GM19324 (cell line): ENCODE measurements at regions not wholly inside any gene's neighbourhood (a gene's known extent, or its start where the extent isn't known, plus 50 kb on each side); places are given as distances from the start of the nearest gene placed in this dataset.
"Not testable (repeated sequence)": the region's sequence is repeated elsewhere in the genome, so short reads cannot be mapped to it uniquely, and the experiment has no call there.

Source experiments
- ATAC-seq: cut with Tn5 transposase; IDR thresholded peaks from one replicate; pipeline ENCODE4 v1.9.1; 2021; ENCODE audit warnings: mild to moderate bottlenecking, moderate library complexity; ENCODE audit not compliant: unreplicated experiment, low FRiP score

GRCh38 chr7:86592185-86592584 is 51.5 kb upstream of the GRM3 start:
- ATAC-seq: no peak

- ATAC-seq: no peak
These were observed 69.7 kb upstream of the GRM3 start for GRCh38 chr7:86574006-86574405.

- ATAC-seq: no peak
These were observed 84.8 kb upstream of the GRM3 start for GRCh38 chr7:86558680-86559501.

- ATAC-seq: no peak
These were observed 109.1 kb upstream of the GRM3 start for GRCh38 chr7:86534641-86535040.

GRCh38 chr7:86504229-86504628 is 139.5 kb upstream of the GRM3 start:
- no peak for ATAC-seq

GRCh38 chr7:86499986-86500385 is 143.7 kb upstream of the GRM3 start:
- ATAC-seq: no peak

GRCh38 chr7:86485827-86486226 is 157.9 kb upstream of the GRM3 start:
- no peak for ATAC-seq

- ATAC-seq: no peak
These were observed 164.6 kb upstream of the GRM3 start for GRCh38 chr7:86479144-86479543.

- no peak for ATAC-seq
These were observed 166.3 kb upstream of the GRM3 start for GRCh38 chr7:86477343-86477935.

GRCh38 chr7:86470763-86471162 is 172.9 kb upstream of the GRM3 start:
- ATAC-seq: no peak

- peak; percentile 96 for ATAC-seq
These were observed 173.9 kb upstream of the GRM3 start for GRCh38 chr7:86469680-86470295.

- no peak for ATAC-seq
These were observed 189.0 kb upstream of the GRM3 start for GRCh38 chr7:86454753-86455152.

GRCh38 chr7:86453454-86453853 is 190.3 kb upstream of the GRM3 start:
- no peak for ATAC-seq

- ATAC-seq: no peak
These were observed 194.9 kb upstream of the GRM3 start for GRCh38 chr7:86448856-86449255.

GRCh38 chr7:86445285-86445684 is 198.4 kb upstream of the GRM3 start:
- no peak for ATAC-seq

GRCh38 chr7:86444245-86444644 is 199.5 kb upstream of the GRM3 start:
- no peak for ATAC-seq

- not testable (repeated sequence) for ATAC-seq
These were observed 203.3 kb upstream of the GRM3 start for GRCh38 chr7:86440420-86440819.

GRCh38 chr7:86437951-86438450 is 205.7 kb upstream of the GRM3 start:
- no peak for ATAC-seq

- ATAC-seq: no peak
These were observed 211.9 kb upstream of the GRM3 start for GRCh38 chr7:86431761-86432160.

GRCh38 chr7:86411814-86412213 is 231.9 kb upstream of the GRM3 start:
- no peak for ATAC-seq

GRCh38 chr7:86407291-86407690 is 236.4 kb upstream of the GRM3 start:
- ATAC-seq: no peak

- no peak for ATAC-seq
These were observed 251.9 kb upstream of the GRM3 start for GRCh38 chr7:86391813-86392212.
